ENCODE measurements at regions not wholly inside any gene's neighbourhood (a gene's known extent, or its start where the extent isn't known, plus 50 kb on each side); places are given as distances from the start of the nearest gene placed in this dataset.

- no peak overlapping the region for H2AK5ac ChIP-seq (ENCODE audit: insufficient read length, low read length)
- no peak overlapping the region for H2BK20ac ChIP-seq (ENCODE audit: low read depth, low read length, poor library complexity, severe bottlenecking)
- H3K9me3 ChIP-seq (ENCODE audit: control insufficient read depth, low read depth, low read length): no peaks in the 10 kb centered on the region
- H3K9me3 Mint-ChIP-seq: peaks cover 5 to 8% of the 10 kb centered on the region in 2 experiments; a peak in 4 of 5 replicates
- no peak overlapping the region for H2AFZ ChIP-seq (ENCODE audit: low read length)
- no peak overlapping the region for H3K56ac ChIP-seq (ENCODE audit: insufficient read length, low read depth, low read length)
- no peak overlapping the region for H2BK15ac ChIP-seq (ENCODE audit: low read depth, low read length)
- H3K79me2 ChIP-seq (ENCODE audit: insufficient read depth, low read length): no peaks in the 10 kb centered on the region
- no peaks in the 10 kb centered on the region for H4K20me1 ChIP-seq (ENCODE audit: control insufficient read depth, insufficient read depth, insufficient read length)
- H3K4me1 Mint-ChIP-seq: peaks cover 0 to 7% of the 10 kb centered on the region in 2 experiments; a peak in 2 of 4 replicates
- no peak overlapping the region for H2BK120ac ChIP-seq (ENCODE audit: low read depth, low read length, poor library complexity, severe bottlenecking)
- no peak overlapping the region for H3K4ac ChIP-seq (ENCODE audit: low read depth, low read length)
- H3K23me2 ChIP-seq (ENCODE audit: insufficient read length, low read depth, low read length, poor library complexity, severe bottlenecking): no peaks in the 10 kb centered on the region
- no peak overlapping the region for H2BK12ac ChIP-seq (ENCODE audit: insufficient read length, low read depth, low read length)
- H4K8ac ChIP-seq (replicated peaks; ENCODE audit: insufficient read length, low read depth, low read length): no peak overlapping the region
- no peaks in the 10 kb centered on the region for H3K27me3 Mint-ChIP-seq (ENCODE audit: low read depth)
- no peak overlapping the region for H3K4me3 Mint-ChIP-seq
- no CpG with 5 or more reads among the region's 8 CpGs for WGBS (ENCODE audit: extremely low coverage, insufficient read length, low lambda C conversion rate)
- H3K79me1 ChIP-seq (ENCODE audit: insufficient read depth, low read depth, low read length, poor library complexity, severe bottlenecking): no peaks in the 10 kb centered on the region
- no peak overlapping the region for H3K27ac Mint-ChIP-seq
- H3K4me2 ChIP-seq (ENCODE audit: insufficient read depth, insufficient read length, low read length): no peak overlapping the region
- H3K4me1 ChIP-seq (ENCODE audit: insufficient read depth, low read length): no peaks in the 10 kb centered on the region; the same call in 1 of the 2 replicates
- DNase-seq: no peak
- peaks cover 0 to 6% (median 6%) of the 10 kb centered on the region in 3 experiments; a peak in 5 of 7 replicates for H3K36me3 Mint-ChIP-seq (ENCODE audit: insufficient read depth in 1 of 3, low read depth in 3 of 3)
- no peak overlapping the region for H3T11ph ChIP-seq (ENCODE audit: low read length)
- H3K18ac ChIP-seq (ENCODE audit: insufficient read length, low read depth, low read length): no peak overlapping the region
- TF ChIP-seq CTCF (conservative IDR thresholded peaks at IDR 0.05): no peak
- no peak overlapping the region for H4K5ac ChIP-seq (ENCODE audit: insufficient read length, low read depth, low read length)
- H2BK5ac ChIP-seq (ENCODE audit: insufficient read length, low read length): no peak overlapping the region
- no peak overlapping the region for H3K9ac ChIP-seq (ENCODE audit: extremely low read depth, insufficient read length, low read length)
- H3K23ac ChIP-seq (ENCODE audit: insufficient read length, low read depth, low read length): no peak overlapping the region
- no peaks in the 10 kb centered on the region for H3K27me3 ChIP-seq (ENCODE audit: insufficient read depth, low read length)
- H4K91ac ChIP-seq (ENCODE audit: insufficient read length, low read depth, low read length): no peak overlapping the region
- H3K14ac ChIP-seq (ENCODE audit: insufficient read depth, low read length): no peak overlapping the region
- no peak overlapping the region for H3K27ac ChIP-seq (ENCODE audit: insufficient read length, low read depth, low read length)
These were observed 140.0 kb upstream of the ST6GAL2 start for GRCh38 chr2:107025869-107026380.

All from H9 (cell line).